HG02970 (cell line): ENCODE measurements at regions not wholly inside any gene's neighbourhood (a gene's known extent, or its start where the extent isn't known, plus 50 kb on each side); places are given as distances from the start of the nearest gene placed in this dataset.
"Not testable (repeated sequence)": the region's sequence is repeated elsewhere in the genome, so short reads cannot be mapped to it uniquely, and the experiment has no call there.

Experiments
- ATAC-seq: cut with Tn5 transposase; IDR thresholded peaks from one replicate; pipeline ENCODE4 v1.9.1; 2021; ENCODE audit warnings: mild to moderate bottlenecking, moderate library complexity, moderate number of reproducible peaks; ENCODE audit not compliant: unreplicated experiment, low FRiP score

DNA sequence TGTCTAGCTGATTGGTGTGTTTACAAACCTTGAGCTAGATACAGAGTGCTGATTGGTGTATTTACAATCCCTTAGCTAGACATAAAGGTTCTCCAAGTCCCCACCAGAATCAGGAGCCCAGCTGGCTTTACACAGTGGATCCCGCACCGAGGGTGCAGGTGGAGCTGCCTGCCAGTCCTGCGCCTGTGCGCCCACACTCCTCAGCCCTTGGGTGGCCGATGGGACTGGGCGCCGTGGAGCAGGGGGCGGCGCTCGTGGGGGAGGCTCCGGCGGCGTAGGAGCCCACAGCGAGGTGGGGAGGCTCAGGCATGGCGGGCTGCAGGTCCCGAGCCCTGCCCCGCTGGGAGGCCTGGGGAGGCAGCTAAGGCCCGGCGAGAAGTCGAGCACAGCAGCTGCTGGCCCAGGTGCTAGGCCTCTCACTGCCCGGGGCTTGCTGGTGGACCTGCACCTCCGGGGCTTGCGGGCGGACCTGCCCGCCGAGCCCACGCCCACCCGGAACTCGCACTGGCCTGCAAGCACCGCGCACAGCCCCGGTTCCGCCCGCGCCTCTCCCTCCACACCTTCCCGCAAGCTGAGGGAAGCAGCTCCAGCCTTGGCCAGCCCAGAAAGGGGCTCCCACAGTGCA is 51.0 kb upstream of the CDYL start:
- ATAC-seq = not testable (repeated sequence)

GRCh38 chr6:4724727-4725126 is 51.5 kb upstream of the CDYL start:
- not testable (repeated sequence) for ATAC-seq

DNA sequence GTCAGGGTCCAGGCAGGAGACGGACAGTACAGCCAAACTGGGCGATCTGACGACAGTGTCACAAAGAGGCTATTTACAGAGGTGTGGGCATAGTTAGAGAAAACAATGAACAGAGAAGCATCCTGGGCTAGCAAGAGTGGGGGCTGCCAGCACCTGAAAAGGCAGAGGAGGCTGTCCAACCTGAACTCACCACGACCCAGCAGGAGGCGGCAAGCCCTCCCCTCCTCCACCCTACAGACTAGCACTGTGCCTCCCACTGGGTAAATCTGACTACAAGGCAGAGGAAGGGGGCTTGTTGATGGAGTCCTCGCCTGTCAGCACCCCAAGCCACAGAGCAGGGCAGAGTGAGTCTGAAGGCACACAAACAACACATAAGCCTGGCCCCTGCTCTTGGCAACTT is 52.8 kb upstream of the CDYL start:
- ATAC-seq = no peak

- not testable (repeated sequence) for ATAC-seq
Measured at GRCh38 chr6:4721368-4721767, 54.8 kb upstream of the CDYL start.

DNA sequence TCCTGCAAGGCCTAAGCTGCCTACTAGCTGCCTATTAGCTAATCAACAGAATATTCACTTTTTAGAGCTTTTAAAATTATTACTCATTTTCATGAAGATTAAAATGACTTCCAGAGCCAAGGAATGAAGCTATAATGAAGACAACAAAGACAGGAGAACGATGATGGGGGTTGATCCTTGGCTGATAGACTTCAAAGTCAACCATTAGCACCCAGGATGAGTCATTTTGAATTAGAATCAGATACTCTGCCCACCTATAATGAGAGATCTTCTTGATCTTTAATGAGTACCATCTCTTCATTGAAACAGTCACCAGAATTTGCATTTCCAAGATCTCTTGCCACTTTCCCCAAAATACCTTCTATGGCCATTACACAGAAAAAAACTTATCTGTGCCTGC is 56.7 kb upstream of the CDYL start:
- ATAC-seq = no peak

GRCh38 chr6:4717856-4718255 is 58.3 kb upstream of the CDYL start:
- ATAC-seq = no peak

GRCh38 chr6:4717124-4717523 is 59.1 kb upstream of the CDYL start:
- ATAC-seq = no peak

DNA sequence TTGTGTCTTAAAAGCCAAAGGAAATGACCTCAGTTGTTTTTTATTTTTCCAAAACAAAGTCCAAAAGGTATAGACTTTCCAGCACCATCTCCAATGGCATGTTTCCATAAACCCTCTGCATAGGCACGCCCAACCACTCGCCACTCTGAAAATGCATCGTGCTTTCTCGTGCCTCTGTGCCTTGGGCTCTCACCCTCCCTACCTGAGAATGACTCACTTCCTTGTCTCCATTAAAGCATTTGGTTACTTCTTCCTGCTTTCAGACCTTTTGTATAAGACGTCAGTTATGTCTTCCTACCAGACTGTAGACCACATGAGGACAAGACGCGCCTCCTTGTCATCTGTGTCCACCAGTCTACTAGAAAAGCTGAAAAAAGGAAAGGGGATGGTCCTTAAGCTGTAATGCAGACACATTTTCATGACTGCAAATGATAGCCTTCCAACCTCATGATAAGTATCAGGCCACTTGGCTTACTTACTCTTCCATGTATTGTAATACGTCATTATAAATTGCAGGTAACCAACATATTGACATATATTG is 61.2 kb upstream of the CDYL start:
- no peak for ATAC-seq

DNA sequence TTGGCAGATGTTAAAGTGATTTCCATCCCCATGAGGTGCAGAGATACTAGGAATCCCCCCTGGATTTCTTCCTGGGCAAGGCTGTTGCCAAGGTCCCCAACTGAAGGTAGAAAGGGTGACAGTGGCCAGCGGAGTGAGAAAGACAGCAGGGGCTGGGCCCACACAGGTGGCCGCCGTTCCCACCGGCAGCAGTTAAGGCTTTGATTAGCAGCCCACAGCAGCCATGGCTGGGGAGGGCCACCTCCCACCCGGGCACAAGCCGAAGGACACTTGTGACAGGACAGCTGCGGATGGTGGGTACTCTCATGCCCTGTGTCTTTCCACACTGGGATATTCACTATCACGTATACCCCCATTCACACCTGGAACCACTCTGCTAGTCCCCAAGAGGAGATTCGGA is 63.9 kb upstream of the CDYL start:
- no peak for ATAC-seq

DNA sequence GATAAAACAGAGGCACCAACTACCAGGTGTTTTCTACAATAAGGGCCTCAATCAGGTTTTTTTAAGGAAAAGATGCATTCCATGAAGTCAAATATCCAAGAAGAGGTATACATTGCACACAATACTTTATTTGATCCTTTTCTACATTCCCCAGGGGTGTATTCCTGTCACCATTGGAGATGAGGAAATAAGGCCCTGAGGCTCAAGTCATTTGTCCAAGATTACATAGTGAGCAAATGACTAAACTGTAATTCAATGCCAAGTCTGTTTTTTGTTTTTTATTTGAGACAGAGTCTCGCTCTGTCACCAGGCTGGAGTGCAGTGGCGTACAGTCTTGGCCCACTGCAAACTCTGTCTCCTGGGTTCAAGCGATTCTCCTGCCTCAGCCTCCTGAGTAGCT is 69.2 kb upstream of the CDYL start:
- ATAC-seq = no peak

- ATAC-seq = no peak
Measured at GRCh38 chr6:4705809-4706208, 70.4 kb upstream of the CDYL start.

GRCh38 chr6:4703382-4703781 is 72.8 kb upstream of the CDYL start:
- no peak for ATAC-seq

DNA sequence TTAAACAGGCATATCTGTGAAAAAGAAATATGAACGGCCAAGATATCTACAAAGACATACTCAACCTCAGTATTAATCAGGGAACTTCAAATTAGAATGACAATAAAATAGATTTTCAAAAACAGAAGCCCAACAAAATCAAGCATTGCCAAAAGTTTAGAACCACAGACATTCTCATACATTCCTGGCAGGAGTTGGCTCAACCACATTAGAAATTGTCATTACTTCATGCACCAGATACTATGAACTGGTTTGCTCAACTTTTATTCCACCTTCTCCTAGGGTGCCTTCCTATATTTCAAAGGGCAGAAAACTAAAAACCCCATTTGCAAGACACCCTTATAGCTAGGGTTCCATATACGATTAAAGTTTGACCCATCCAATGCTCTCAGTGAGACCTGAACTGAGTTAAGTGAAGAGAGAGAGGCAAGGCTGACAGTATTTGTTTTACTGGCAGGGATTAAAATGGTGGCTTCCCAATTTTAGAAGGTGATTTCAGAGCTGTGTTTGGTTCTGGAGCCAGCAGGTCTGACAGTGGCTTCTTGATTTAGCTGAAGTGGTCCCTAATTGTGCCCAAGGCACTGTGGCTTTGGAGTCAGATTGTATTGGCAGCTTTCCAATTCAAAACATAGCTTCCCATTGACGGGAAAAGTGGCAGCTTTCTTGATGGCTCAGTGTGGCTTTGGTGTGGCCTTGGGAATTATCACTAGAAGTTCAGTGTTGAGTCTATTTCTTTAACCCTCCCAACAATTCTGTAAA is 77.1 kb upstream of the CDYL start:
- ATAC-seq = no peak

DNA sequence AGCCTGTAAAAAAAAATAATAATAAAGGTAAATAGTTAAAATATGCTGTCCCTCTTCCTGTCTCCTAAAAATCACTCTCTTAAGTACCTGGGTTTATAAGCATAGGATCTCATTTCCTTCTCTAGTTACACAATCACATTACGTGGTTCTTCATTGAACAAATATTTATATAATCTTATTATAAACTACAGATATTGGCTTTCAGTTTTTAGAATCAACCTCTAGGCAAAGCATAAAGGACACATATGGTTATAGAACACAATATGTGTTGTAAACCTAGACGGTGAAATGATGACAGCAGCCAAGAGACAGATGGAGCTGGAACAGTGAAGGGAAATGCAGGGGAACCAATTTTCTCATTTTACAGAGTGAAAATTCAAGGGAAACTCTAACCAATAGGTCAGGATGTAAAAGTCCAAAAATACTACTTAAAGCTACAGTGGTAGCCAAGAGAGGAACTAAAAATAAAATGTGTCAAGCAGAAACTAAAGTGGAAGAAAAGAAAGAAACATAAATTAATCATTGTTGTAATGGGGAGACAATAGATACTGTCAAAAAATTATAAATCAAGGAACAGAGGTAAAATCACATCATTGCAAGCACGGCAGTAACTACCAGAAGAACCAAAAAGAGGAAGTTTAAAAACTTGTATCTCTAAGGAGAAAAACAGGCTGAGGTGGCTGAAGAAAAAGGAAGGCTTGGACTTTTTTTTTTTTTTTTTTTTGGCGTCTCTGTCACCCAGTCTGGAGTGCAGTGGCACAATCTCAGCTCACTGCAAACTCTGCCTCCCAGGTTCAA is 82.8 kb upstream of the CDYL start:
- no peak for ATAC-seq

- ATAC-seq = no peak
Measured at GRCh38 chr6:4692664-4693063, 83.5 kb upstream of the CDYL start.

- ATAC-seq = no peak
Measured at GRCh38 chr6:4687989-4688947, 87.9 kb upstream of the CDYL start.

DNA sequence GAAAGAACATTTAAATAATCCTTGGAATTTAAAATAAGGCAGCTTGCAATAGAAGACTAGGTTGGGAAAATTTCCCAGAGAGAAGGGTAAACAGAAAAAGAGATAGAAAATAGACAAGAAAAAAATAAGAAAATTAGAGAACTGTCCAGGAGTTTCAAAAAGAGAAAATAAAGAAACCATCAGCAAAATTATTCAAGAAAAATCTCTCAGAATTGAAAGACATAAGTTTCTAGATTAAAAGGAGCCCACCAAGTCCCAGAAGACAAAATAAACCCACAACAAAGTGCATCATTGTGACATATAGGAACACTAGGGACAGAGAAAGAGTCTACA is 88.6 kb upstream of the CDYL start:
- ATAC-seq = no peak

GRCh38 chr6:4682431-4683097 is 93.6 kb upstream of the CDYL start:
- ATAC-seq = no peak

DNA sequence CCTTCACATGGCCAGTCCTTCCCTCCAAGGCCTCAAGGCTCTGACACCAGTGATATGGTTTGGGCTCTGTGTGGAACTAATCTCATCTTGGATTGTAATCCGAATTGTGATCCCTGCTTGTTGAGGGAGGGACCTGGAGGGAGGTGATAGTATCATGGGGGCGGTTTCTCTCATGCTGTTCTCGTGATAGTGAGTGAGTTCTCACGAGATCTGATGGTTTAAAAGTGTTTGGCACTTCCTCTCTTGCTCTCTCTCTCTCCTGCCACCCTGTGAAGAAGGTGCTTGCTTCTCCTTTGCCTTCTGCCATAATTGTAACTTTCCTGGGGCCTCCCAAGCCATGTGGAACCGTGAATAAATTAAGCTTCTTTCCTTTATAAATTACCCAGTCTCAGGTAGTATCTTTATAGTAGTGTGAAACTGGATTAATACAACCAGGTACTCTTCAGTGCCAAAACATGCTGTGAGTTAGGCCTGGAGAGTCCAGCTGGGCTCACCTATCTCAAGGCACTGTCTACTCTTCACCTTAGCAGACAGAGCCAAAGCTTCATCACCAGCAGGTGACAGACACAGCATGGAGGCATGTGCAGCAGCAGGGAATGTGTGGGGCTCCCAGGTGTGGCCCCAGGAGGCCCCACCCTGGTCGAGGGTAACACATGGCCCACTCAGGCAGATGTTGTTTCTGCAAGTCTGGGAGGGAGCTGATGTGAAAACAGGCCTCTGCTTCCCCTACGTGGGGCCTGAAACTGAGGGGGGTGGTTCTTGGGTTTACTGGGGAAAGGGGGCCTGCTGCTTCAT is 97.5 kb upstream of the CDYL start:
- no peak for ATAC-seq
